Ovary (tissue), 3 donors: ENCODE measurements at regions not wholly inside any gene's neighbourhood (a gene's known extent, or its start where the extent isn't known, plus 50 kb on each side); places are given as distances from the start of the nearest gene placed in this dataset.

Source experiments
- EP300 ChIP-seq: sonication (generic); formaldehyde crosslinking; IDR thresholded peaks from one replicate; pipeline ENCODE4 v1.6.1; 2017; ENCODE audit warnings: antibody characterized with exemption
- POLR2A ChIP-seq: fragments of 450-650 bp; IDR thresholded peaks from one replicate; pipeline ENCODE4 v1.6.1; 2017; ENCODE audit warnings: antibody characterized with exemption, mild to moderate bottlenecking, moderate library complexity
- TF ChIP-seq, protein P1 (sequence below), 3 donors: fragments of 450-650 bp in 2 of 3; fragments of 200-600 bp in 1 of 3; IDR thresholded peaks; one replicate each; pipeline versions ENCODE4 v1.5.1 to v1.8.0; 2016 to 2022; ENCODE audit warnings: antibody characterized with exemption in 3 of 3, mild to moderate bottlenecking in 1 of 3
- donor health status: DM: no; HTN: no; CAD: no.

DNA sequence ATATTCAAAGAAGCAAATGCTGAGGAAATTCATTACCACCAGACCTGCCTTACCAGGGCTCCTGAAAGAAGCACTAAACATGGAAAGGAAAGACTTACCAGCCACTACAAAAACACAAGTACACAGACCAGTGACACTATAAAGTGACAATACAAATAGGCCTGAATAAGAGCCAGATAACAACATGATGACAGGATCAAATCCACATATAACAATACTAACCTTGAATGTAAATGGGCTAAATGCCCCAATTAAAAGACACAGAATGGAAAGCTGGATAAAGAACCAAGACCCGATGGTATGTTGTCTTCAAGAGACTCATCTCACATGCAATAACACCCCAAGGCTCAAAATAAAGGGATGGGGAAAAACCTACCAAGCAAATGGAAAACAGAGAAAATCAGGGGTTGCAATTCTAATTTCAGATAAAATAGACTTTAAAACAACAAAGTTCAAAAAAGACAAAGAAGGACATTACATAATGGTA is 353.4 kb downstream of the LNPK start:
- TF ChIP-seq, protein P1, sequence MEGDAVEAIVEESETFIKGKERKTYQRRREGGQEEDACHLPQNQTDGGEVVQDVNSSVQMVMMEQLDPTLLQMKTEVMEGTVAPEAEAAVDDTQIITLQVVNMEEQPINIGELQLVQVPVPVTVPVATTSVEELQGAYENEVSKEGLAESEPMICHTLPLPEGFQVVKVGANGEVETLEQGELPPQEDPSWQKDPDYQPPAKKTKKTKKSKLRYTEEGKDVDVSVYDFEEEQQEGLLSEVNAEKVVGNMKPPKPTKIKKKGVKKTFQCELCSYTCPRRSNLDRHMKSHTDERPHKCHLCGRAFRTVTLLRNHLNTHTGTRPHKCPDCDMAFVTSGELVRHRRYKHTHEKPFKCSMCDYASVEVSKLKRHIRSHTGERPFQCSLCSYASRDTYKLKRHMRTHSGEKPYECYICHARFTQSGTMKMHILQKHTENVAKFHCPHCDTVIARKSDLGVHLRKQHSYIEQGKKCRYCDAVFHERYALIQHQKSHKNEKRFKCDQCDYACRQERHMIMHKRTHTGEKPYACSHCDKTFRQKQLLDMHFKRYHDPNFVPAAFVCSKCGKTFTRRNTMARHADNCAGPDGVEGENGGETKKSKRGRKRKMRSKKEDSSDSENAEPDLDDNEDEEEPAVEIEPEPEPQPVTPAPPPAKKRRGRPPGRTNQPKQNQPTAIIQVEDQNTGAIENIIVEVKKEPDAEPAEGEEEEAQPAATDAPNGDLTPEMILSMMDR (IDR thresholded peaks at IDR 0.05): no peak
- TF ChIP-seq POLR2A: no peak
- TF ChIP-seq EP300: no peak
